PC-3 (cell line): ENCODE measurements at regions not wholly inside any gene's neighbourhood (a gene's known extent, or its start where the extent isn't known, plus 50 kb on each side); places are given as distances from the start of the nearest gene placed in this dataset.

ENCODE experiments used
- EZH2 ChIP-seq: fragments of 300-600 bp; sonication (generic); IDR thresholded peaks from one replicate; pipeline ENCODE4 v1.6.1; 2017; ENCODE audit warnings: antibody characterized with exemption, mild to moderate bottlenecking, low read length; ENCODE audit not compliant: unreplicated experiment
- EZH2phosphoT487 ChIP-seq: fragments of 300-600 bp; sonication (generic); IDR thresholded peaks from 2 replicates; pipeline ENCODE4 v1.6.1; 2018; ENCODE audit warnings: mild to moderate bottlenecking, antibody characterized with exemption, low read length, borderline replicate concordance
- TF ChIP-seq, protein P1 (sequence below): fragments of 300-600 bp; sonication (generic); conservative IDR thresholded peaks from 2 replicates; pipeline ENCODE4 v1.5.1; 2017; ENCODE audit warnings: antibody characterized with exemption, low read depth, mild to moderate bottlenecking, low read length

DNA sequence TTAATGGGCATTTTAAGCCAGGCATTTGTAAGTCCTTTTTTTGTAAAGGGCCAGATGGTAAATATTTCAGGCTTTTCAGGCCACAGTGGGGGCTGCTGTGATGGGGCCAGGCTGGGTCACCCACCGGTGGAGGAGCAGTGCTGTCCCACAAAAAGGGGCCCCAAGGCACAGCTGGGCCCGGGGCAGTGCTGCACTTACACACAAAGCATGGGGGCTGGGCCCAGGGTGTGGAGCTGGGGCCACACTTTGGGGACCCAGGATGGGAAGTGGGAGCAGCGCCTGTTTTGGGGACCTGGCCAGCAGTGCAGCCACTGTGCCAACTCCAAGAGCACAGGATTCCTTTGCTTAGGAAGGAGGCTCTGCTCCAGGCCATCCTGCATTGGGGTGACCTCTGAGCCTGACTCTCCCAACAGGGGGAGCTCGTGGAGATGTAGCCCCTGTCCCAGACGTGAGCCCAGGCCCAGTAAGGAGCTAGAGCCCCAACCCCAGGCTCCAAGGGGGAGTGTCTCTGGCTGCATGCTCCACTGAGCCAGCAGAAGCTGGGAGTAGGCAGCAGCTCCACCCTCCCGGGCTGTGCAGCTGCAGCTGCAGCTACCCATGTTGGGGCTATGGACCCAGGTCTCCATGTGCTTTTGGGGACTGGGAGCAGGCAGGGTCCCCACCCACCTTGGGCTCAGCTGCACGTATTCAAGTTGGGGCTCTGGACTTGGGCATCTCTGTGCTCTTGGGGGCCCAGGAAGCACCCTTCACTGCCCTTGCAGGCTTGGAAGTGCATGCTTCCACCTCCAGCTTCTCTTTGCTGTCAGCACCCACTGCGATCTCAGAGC is 1036.5 kb upstream of the CNTNAP5 start:
- TF ChIP-seq, protein P1, sequence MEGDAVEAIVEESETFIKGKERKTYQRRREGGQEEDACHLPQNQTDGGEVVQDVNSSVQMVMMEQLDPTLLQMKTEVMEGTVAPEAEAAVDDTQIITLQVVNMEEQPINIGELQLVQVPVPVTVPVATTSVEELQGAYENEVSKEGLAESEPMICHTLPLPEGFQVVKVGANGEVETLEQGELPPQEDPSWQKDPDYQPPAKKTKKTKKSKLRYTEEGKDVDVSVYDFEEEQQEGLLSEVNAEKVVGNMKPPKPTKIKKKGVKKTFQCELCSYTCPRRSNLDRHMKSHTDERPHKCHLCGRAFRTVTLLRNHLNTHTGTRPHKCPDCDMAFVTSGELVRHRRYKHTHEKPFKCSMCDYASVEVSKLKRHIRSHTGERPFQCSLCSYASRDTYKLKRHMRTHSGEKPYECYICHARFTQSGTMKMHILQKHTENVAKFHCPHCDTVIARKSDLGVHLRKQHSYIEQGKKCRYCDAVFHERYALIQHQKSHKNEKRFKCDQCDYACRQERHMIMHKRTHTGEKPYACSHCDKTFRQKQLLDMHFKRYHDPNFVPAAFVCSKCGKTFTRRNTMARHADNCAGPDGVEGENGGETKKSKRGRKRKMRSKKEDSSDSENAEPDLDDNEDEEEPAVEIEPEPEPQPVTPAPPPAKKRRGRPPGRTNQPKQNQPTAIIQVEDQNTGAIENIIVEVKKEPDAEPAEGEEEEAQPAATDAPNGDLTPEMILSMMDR = no peak
- TF ChIP-seq EZH2phosphoT487 (no peak), EZH2 (no peak)
